HG02610 (cell line): ENCODE measurements at regions not wholly inside any gene's neighbourhood (a gene's known extent, or its start where the extent isn't known, plus 50 kb on each side); places are given as distances from the start of the nearest gene placed in this dataset.

Source experiments
- ATAC-seq: cut with Tn5 transposase; IDR thresholded peaks from one replicate; pipeline ENCODE4 v1.9.1; 2021; ENCODE audit warnings: mild to moderate bottlenecking, moderate library complexity; ENCODE audit not compliant: unreplicated experiment

DNA sequence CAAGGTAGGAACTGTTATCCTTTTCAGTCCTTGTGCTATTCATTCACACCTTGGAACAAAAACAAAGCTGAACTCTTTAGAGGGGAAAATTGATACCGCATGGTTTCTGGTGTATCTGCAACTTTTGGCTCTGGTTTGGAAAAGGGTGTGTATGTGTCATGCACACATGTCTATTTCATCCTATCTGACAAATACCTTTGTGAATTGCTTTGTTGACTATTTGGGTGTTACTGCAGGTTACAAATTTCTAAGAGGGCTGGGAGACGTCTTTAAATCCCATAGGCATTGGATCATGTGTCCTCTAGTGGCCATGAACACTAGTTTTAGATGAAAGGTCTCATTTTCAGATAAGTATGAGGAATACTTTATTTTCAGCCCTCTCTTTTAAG lies 59.9 kb upstream of the IFNG-AS1 start:
- no peak for ATAC-seq

DNA sequence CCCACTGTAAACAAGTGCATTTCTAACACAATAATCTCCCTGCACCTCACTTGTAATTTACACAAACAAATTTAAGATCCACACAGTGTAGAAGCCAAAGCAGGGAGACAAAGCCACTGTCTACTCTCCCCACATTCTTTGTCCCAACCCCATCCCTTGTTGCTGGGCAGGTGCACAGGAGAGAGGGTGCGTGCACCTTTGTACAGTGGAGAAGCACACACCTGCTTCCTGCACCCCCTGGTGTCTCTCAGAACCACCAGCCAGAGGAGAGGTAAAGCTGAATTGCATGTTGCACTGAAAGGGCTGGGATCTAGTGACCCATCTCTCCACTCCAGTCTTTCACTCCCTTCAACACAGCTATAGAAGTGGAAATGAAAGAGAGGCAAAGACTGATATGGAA lies 51.4 kb upstream of the IFNG-AS1 start:
- no peak for ATAC-seq
